Breast epithelium (tissue), 4 donors: ENCODE measurements at regions not wholly inside any gene's neighbourhood (a gene's known extent, or its start where the extent isn't known, plus 50 kb on each side); places are given as distances from the start of the nearest gene placed in this dataset.

Source experiments
- DNase-seq, 2 donors: peaks; one replicate each; pipeline ENCODE4 v3.0.0-alpha.2; 2019; ENCODE audit warnings: low spot score in 2 of 2
- H3K27ac ChIP-seq, 2 donors: fragments of 200-600 bp; sonication (generic) in 1 of 2; one replicate each; pipeline ENCODE4 v1.5.1; 2016 to 2019; ENCODE audit warnings: mild to moderate bottlenecking in 1 of 2
- H3K27me3 ChIP-seq, 2 donors: fragments of 200-600 bp; sonication (generic) in 1 of 2; one replicate each; pipeline versions ENCODE4 v1.5.1 to v1.6.0; 2017 to 2019; ENCODE audit warnings: control low read depth in 1 of 2, mild to moderate bottlenecking in 1 of 2
- H3K36me3 ChIP-seq: fragments of 200-600 bp; one replicate; pipeline ENCODE4 v1.5.1; 2019
- H3K4me1 ChIP-seq, 2 donors: fragments of 200-600 bp; sonication (generic); one replicate each; pipeline ENCODE4 v1.5.1; 2016 to 2019; ENCODE audit warnings: control low read depth in 1 of 2
- H3K4me3 ChIP-seq, 3 donors: fragments of 200-600 bp; sonication (generic); 1 replicate in 2 of 3; 2 replicates in 1 of 3; pipeline ENCODE4 v1.5.1; 2016 to 2019; ENCODE audit warnings: mild to moderate bottlenecking in 3 of 3, moderate library complexity in 2 of 3
- H3K9me3 ChIP-seq, 2 donors: fragments of 200-600 bp; sonication (generic) in 1 of 2; one replicate each; pipeline ENCODE4 v1.5.1; 2016 to 2019; ENCODE audit warnings: control low read depth in 1 of 2
- CTCF ChIP-seq, 3 donors: fragments of 450-650 bp; IDR thresholded peaks; one replicate each; pipeline ENCODE4 v1.5.1; 2016 to 2017; ENCODE audit warnings: antibody characterized with exemption in 3 of 3, mild to moderate bottlenecking in 3 of 3, moderate library complexity in 3 of 3
- POLR2A ChIP-seq: fragments of 450-650 bp; IDR thresholded peaks from one replicate; pipeline ENCODE4 v1.6.1; 2016; ENCODE audit warnings: antibody characterized with exemption, mild to moderate bottlenecking, moderate library complexity
- POLR2AphosphoS5 ChIP-seq, 3 donors: sonication (generic); formaldehyde crosslinking; IDR thresholded peaks; one replicate each; pipeline ENCODE4 v1.6.1; 2017; ENCODE audit warnings: antibody characterized with exemption in 3 of 3
- intact Hi-C: fragments of 100-400 bp; cut with DNase I; formaldehyde crosslinking; loops from one replicate; pipeline ENCODE4 v1.15.1; 2023; ENCODE audit warnings: low total_unique reads

GRCh38 chr11:120004723-120005122 is 133.2 kb downstream of the TRIM29 start:
- TF ChIP-seq POLR2AphosphoS5 (IDR thresholded peaks at IDR 0.05) (no peak), CTCF (IDR thresholded peaks at IDR 0.05) (no peak), POLR2A (no peak)

GRCh38 chr11:120001178-120002090 is 136.5 kb downstream of the TRIM29 start:
- no peak for DNase-seq
- Histone ChIP-seq H3K27me3 (no peaks in the 10 kb centered on the region), H3K4me3 (no peak overlapping the region), H3K9me3 (no peaks in the 10 kb centered on the region), H3K4me1 (no peaks in the 10 kb centered on the region), H3K36me3 (no peaks in the 10 kb centered on the region), H3K27ac (no peak overlapping the region)
- intact Hi-C loops, result no loop called here
- TF ChIP-seq POLR2A, result no peak

More at GRCh38 chr11:120004723-120005122, 133.2 kb downstream of the TRIM29 start:
- H3K9me3 ChIP-seq, result no peaks in the 10 kb centered on the region
- intact Hi-C loops, result no loop called here
- H3K36me3 ChIP-seq, result no peaks in the 10 kb centered on the region
- DNase-seq, result no peak
- H3K27ac ChIP-seq, result no peak overlapping the region
- H3K27me3 ChIP-seq, result no peaks in the 10 kb centered on the region
- no peak overlapping the region for H3K4me3 ChIP-seq
- H3K4me1 ChIP-seq, result no peaks in the 10 kb centered on the region

DNA sequence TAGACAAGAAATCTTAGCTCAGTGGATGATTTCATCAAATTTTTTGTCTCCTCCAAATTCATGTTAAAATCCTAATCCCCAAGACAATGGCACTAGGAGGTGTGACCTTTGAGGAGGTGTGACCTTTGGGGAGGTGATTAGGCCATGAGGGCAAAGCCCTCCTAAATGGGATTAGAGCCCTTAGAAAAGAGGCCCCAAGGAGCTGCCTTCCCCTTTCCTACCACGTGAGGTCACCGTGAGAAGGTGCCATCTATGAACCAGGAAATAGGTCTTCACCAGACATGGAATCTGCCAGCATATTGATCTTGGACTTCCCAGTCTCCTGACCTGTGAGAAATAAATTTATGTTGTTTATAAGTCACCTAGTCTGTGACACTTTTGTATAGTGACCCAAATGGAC is 138.7 kb downstream of the TRIM29 start:
- H3K9me3 ChIP-seq, result no peaks in the 10 kb centered on the region
- no peak overlapping the region for H3K27ac ChIP-seq
- no peaks in the 10 kb centered on the region for H3K36me3 ChIP-seq
- no peaks in the 10 kb centered on the region for H3K27me3 ChIP-seq
- H3K4me3 ChIP-seq, result no peak overlapping the region
- H3K4me1 ChIP-seq, result peaks cover 0 to 4% of the 10 kb centered on the region in 2 donors
- no peak for DNase-seq
- TF ChIP-seq CTCF (IDR thresholded peaks at IDR 0.05) (no peak), POLR2AphosphoS5 (IDR thresholded peaks at IDR 0.05) (no peak), POLR2A (no peak)
- intact Hi-C loops, result loop anchor here (5.0 kb wide), 1 partner anchor 537 kb away; no protein-coding TSS in a partner anchor

DNA sequence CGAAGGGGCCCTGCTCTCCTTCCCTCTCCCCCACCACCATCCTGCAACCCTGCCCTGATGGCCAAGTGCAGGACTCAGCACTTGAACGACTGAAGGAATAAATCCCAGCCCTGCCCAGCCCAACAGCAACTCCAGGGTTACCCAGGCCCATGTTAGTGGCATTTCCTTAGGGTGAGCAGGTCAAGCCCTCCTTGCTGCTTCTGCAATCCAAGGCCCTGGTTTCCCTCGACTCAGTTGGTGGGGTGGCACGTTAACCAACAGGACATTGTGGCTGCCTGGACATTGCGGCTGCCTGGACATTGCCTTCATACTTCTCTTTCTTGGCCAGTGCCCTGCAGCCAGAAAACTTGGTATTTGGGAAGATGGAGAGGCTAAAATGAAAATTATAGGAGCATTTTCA is 141.4 kb downstream of the TRIM29 start:
- TF ChIP-seq POLR2A (no peak), POLR2AphosphoS5 (IDR thresholded peaks at IDR 0.05) (no peak)
- Histone ChIP-seq H3K4me1 (peaks cover 4% of the 10 kb centered on the region in 2 donors), H3K4me3 (no peak overlapping the region), H3K27ac (peak overlapping the region; percentile 69), H3K36me3 (no peaks in the 10 kb centered on the region), H3K9me3 (no peaks in the 10 kb centered on the region), H3K27me3 (no peaks in the 10 kb centered on the region)
- DNase-seq, result no peak
- intact Hi-C loops, result loop anchor here (5.0 kb wide), 1 partner anchor 534 kb away; no protein-coding TSS in a partner anchor

DNA sequence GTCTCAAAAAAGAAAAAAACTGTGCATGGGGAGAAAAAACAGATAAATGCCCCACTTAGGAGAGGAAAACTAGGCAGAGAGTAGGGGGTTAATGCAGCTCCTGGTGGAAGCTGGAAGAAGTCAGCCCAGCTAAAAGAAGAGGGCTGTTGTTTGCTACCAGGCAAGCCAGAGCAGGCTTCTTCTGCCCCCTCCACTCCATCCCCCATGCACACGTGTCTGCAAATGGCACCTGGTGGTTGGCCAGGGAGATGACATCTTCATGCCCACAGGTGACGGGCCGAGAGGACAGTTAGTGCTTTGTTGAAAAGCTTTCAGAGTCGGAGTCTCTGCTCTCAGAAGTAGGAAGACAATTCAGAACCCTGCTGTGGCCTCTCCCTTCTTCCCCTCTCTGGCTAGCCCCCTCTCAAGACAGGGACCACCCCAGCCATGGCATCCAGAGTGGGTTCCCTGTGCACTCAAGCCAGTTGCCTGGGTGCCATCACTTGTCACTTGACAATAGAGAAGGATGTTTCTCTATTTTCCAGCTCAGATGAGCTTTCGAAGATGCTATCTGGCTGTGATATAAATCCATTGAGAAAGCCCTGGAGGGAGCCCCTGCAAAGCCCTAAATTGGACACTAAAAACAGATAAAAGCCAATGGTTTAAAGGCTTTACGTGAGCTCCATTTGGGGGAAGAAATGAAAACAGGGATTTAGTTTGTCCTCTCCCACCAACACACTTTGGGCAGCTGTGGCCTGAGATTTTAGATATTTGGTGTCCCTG is 142.0 kb downstream of the TRIM29 start:
- peak in 1 of 2 donors; percentile 87 for DNase-seq
- intact Hi-C loops, result loop anchor here (5.0 kb wide), 1 partner anchor 534 kb away; no protein-coding TSS in a partner anchor
- TF ChIP-seq POLR2A, result no peak
- peak; percentile 11 to 61 (median 40) for TF ChIP-seq CTCF (IDR thresholded peaks at IDR 0.05)
- TF ChIP-seq POLR2AphosphoS5 (IDR thresholded peaks at IDR 0.05), result peak in 1 of 3 donors; percentile 31
- H3K9me3 ChIP-seq, result no peaks in the 10 kb centered on the region
- peaks cover 4% of the 10 kb centered on the region in 2 donors for H3K4me1 ChIP-seq
- H3K27ac ChIP-seq, result peak overlapping the region; percentile 69 to 80
- no peaks in the 10 kb centered on the region for H3K36me3 ChIP-seq
- no peak overlapping the region for H3K4me3 ChIP-seq
- H3K27me3 ChIP-seq, result no peaks in the 10 kb centered on the region
